ENCODE measurements at regions not wholly inside any gene's neighbourhood (a gene's known extent, or its start where the extent isn't known, plus 50 kb on each side); places are given as distances from the start of the nearest gene placed in this dataset.

- no peak overlapping the region for H2AFZ ChIP-seq (replicated peaks)
- H3K4me3 ChIP-seq, result no peak overlapping the region
- H3K9me3 ChIP-seq (ENCODE audit: low read depth), result no peaks in the 10 kb centered on the region
- no peaks in the 10 kb centered on the region for H3K36me3 ChIP-seq
- peaks cover 13% of the 10 kb centered on the region for H3F3A ChIP-seq (ENCODE audit: low read depth)
- no peak for TF ChIP-seq EZH2phosphoT487 (IDR thresholded peaks at IDR 0.05)
- TF ChIP-seq, protein P1, sequence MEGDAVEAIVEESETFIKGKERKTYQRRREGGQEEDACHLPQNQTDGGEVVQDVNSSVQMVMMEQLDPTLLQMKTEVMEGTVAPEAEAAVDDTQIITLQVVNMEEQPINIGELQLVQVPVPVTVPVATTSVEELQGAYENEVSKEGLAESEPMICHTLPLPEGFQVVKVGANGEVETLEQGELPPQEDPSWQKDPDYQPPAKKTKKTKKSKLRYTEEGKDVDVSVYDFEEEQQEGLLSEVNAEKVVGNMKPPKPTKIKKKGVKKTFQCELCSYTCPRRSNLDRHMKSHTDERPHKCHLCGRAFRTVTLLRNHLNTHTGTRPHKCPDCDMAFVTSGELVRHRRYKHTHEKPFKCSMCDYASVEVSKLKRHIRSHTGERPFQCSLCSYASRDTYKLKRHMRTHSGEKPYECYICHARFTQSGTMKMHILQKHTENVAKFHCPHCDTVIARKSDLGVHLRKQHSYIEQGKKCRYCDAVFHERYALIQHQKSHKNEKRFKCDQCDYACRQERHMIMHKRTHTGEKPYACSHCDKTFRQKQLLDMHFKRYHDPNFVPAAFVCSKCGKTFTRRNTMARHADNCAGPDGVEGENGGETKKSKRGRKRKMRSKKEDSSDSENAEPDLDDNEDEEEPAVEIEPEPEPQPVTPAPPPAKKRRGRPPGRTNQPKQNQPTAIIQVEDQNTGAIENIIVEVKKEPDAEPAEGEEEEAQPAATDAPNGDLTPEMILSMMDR (IDR thresholded peaks at IDR 0.05), result no peak
- peaks cover 17% of the 10 kb centered on the region for H3K4me1 ChIP-seq
- H3K27ac ChIP-seq, result no peak overlapping the region
- no peaks in the 10 kb centered on the region for H3K27me3 ChIP-seq
- peak; percentile 5 for DNase-seq (ENCODE audit: low spot score)
- H3K4me2 ChIP-seq, result peak overlapping the region; percentile 47
- H3K79me2 ChIP-seq (ENCODE audit: low read depth), result no peaks in the 10 kb centered on the region
- H3K9me3 Mint-ChIP-seq, result peaks cover 21% of the 10 kb centered on the region
- H3K36me3 Mint-ChIP-seq, result peaks cover 8% of the 10 kb centered on the region
- peak overlapping the region; percentile 3 for H3K27ac Mint-ChIP-seq
- no peaks in the 10 kb centered on the region for H4K20me1 ChIP-seq (ENCODE audit: low read depth)
- H3K4me1 Mint-ChIP-seq, result peaks cover 40% of the 10 kb centered on the region
- no peak overlapping the region for H3K4me3 Mint-ChIP-seq
- H3K9ac ChIP-seq, result no peak overlapping the region
- no peaks in the 10 kb centered on the region for H3K27me3 Mint-ChIP-seq (ENCODE audit: insufficient read depth, low read depth)
Observed at GRCh38 chr5:20609126-20609525, 621.1 kb upstream of the CDH18 start.

- Histone ChIP-seq H3K4me1 (peaks cover 17% of the 10 kb centered on the region), H3K4me2 (peak overlapping the region; percentile 47), H4K20me1 (ENCODE audit: low read depth) (no peaks in the 10 kb centered on the region), H3K27me3 (no peaks in the 10 kb centered on the region), H3K79me2 (ENCODE audit: low read depth) (no peaks in the 10 kb centered on the region), H3K36me3 (no peaks in the 10 kb centered on the region), H2AFZ (replicated peaks) (no peak overlapping the region), H3K4me3 (no peak overlapping the region), H3K27ac (peak overlapping the region; percentile 26), H3K9me3 (ENCODE audit: low read depth) (no peaks in the 10 kb centered on the region), H3K9ac (no peak overlapping the region), H3F3A (ENCODE audit: low read depth) (peaks cover 13% of the 10 kb centered on the region)
- Mint-ChIP-seq H3K4me1 (peaks cover 40% of the 10 kb centered on the region), H3K4me3 (no peak overlapping the region), H3K27ac (peak overlapping the region; percentile 65), H3K36me3 (peaks cover 9% of the 10 kb centered on the region), H3K9me3 (peaks cover 22% of the 10 kb centered on the region), H3K27me3 (ENCODE audit: insufficient read depth, low read depth) (no peaks in the 10 kb centered on the region)
- TF ChIP-seq, protein P1 (IDR thresholded peaks at IDR 0.05), result no peak
- TF ChIP-seq EZH2 (IDR thresholded peaks at IDR 0.05), result no peak
- TF ChIP-seq EZH2phosphoT487 (IDR thresholded peaks at IDR 0.05), result peak; percentile 97
- DNase-seq (ENCODE audit: low spot score), result peak; percentile 65
Observed at GRCh38 chr5:20608567-20608966, 620.6 kb upstream of the CDH18 start.

- H3F3A ChIP-seq (ENCODE audit: low read depth), result peaks cover 13% of the 10 kb centered on the region
- peak overlapping the region; percentile 8 for H3K27ac Mint-ChIP-seq
Observed at GRCh38 chr5:20605732-20606525, 617.9 kb upstream of the CDH18 start.

More at GRCh38 chr5:20605732-20606525, 617.9 kb upstream of the CDH18 start:
- Histone ChIP-seq H3K79me2 (ENCODE audit: low read depth) (no peaks in the 10 kb centered on the region), H3K36me3 (no peaks in the 10 kb centered on the region), H3K4me2 (no peak overlapping the region), H4K20me1 (ENCODE audit: low read depth) (no peaks in the 10 kb centered on the region), H3K4me1 (peaks cover 17% of the 10 kb centered on the region), H3K9ac (no peak overlapping the region), H3K27me3 (no peaks in the 10 kb centered on the region), H3K9me3 (ENCODE audit: low read depth) (no peaks in the 10 kb centered on the region), H3K4me3 (no peak overlapping the region), H3K27ac (no peak overlapping the region), H2AFZ (replicated peaks) (no peak overlapping the region)
- Mint-ChIP-seq H3K4me3 (no peak overlapping the region), H3K4me1 (peaks cover 38% of the 10 kb centered on the region), H3K9me3 (peaks cover 35% of the 10 kb centered on the region), H3K27me3 (ENCODE audit: insufficient read depth, low read depth) (no peaks in the 10 kb centered on the region), H3K36me3 (peaks cover 15% of the 10 kb centered on the region)
- no peak for DNase-seq (ENCODE audit: low spot score)
- TF ChIP-seq EZH2phosphoT487 (IDR thresholded peaks at IDR 0.05) (no peak), EZH2 (IDR thresholded peaks at IDR 0.05) (no peak)
- TF ChIP-seq, protein P1 (IDR thresholded peaks at IDR 0.05), result no peak

Data from neural progenitor cell (in vitro differentiated cells).